Mesothelial cell of epicardium (in vitro differentiated cells): ENCODE measurements at regions not wholly inside any gene's neighbourhood (a gene's known extent, or its start where the extent isn't known, plus 50 kb on each side); places are given as distances from the start of the nearest gene placed in this dataset.
A peak's percentile ranks its signal among the peaks of the same experiment; 100 is the strongest.

Experiments used
- DNase-seq, 2 experiments: peaks; one replicate each; pipeline ENCODE4 v3.0.0; 2021; ENCODE audit warnings: low spot score in 2 of 2; ENCODE audit not compliant: unreplicated experiment in 2 of 2
- H3K27ac Mint-ChIP-seq: 2 replicates; pipeline ENCODE4 v1.8.0; 2021; ENCODE audit warnings: mixed read lengths
- H3K27me3 Mint-ChIP-seq: 2 replicates; pipeline ENCODE4 v1.8.0; 2021; ENCODE audit warnings: low read depth, mixed read lengths
- H3K36me3 Mint-ChIP-seq: 2 replicates; pipeline ENCODE4 v1.8.0; 2021; ENCODE audit warnings: mixed read lengths
- H3K4me1 Mint-ChIP-seq: 2 replicates; pipeline ENCODE4 v1.8.0; 2021; ENCODE audit warnings: mixed read lengths
- H3K4me3 Mint-ChIP-seq: 2 replicates; pipeline ENCODE4 v1.8.0; 2021; ENCODE audit warnings: mild to moderate bottlenecking, moderate library complexity, mixed read lengths
- H3K9me3 Mint-ChIP-seq: 2 replicates; pipeline ENCODE4 v1.8.0; 2021; ENCODE audit warnings: mixed read lengths
- TF ChIP-seq, protein P1 (sequence below): fragments of 200-600 bp; sonication (generic); IDR thresholded peaks from one replicate; pipeline ENCODE4 v1.5.0; 2021; ENCODE audit warnings: antibody characterized with exemption; ENCODE audit not compliant: unreplicated experiment

DNA sequence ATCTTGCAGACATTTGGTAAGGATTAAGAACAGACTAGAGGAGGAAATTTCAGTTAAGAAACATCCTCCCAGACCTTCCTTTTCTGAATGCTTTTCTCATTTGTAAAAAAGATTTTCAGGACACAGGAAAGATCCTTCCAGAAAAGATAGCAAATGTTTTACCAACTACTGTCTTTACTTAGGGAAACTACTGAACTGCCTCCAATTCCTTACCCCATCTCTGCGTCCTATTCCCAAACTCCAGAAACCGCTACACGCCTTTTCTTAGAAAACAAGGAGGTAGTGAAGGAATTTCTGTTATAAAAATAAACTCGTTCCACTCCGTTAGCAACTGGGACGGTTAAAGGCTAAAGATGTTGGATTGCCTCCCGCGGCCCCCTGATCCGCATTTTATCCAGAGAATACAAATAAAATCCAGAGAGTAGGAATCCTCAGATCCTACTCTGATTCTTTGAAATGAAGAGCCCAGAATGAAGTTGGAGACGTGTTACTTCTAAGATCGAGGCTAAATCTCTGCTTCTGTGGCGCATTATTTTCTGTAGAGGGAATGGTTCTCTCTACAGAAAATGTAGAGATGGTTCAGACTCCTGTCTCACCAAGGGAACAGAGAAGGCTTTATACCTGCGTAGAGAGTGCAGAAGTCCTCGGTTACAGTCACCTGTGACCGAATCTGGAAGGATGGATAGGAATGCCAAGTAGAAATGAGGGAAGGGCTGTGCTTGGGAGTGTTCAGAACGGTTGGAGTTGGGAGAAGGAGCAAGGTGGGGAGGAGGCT, 133.0 kb downstream of the GPX5 start:
- H3K4me1 Mint-ChIP-seq: peaks cover 8% of the 10 kb centered on the region
- no peaks in the 10 kb centered on the region for H3K9me3 Mint-ChIP-seq
- DNase-seq: no peak
- H3K36me3 Mint-ChIP-seq: no peaks in the 10 kb centered on the region
- H3K27me3 Mint-ChIP-seq: peaks cover 19% of the 10 kb centered on the region
- peak overlapping the region; percentile 85 for H3K4me3 Mint-ChIP-seq
- TF ChIP-seq, protein P1, sequence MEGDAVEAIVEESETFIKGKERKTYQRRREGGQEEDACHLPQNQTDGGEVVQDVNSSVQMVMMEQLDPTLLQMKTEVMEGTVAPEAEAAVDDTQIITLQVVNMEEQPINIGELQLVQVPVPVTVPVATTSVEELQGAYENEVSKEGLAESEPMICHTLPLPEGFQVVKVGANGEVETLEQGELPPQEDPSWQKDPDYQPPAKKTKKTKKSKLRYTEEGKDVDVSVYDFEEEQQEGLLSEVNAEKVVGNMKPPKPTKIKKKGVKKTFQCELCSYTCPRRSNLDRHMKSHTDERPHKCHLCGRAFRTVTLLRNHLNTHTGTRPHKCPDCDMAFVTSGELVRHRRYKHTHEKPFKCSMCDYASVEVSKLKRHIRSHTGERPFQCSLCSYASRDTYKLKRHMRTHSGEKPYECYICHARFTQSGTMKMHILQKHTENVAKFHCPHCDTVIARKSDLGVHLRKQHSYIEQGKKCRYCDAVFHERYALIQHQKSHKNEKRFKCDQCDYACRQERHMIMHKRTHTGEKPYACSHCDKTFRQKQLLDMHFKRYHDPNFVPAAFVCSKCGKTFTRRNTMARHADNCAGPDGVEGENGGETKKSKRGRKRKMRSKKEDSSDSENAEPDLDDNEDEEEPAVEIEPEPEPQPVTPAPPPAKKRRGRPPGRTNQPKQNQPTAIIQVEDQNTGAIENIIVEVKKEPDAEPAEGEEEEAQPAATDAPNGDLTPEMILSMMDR: no peak
- peak overlapping the region; percentile 89 for H3K27ac Mint-ChIP-seq

DNA sequence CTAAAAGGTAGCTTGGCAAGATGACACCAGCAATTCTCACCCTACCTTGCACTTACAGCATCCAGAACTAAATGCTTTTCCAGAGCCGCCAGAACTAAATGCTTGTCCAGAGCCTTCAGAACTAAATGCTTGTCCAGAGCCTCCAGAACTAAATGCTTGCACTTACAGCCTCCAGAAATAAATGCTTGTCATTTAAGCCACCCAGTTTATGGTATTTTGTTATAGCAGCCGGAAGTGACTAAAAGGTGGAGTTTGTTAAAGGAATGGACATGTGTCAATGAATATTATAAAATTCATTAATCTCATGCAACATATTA, 133.5 kb downstream of the GPX5 start:
- peak overlapping the region; percentile 89 for H3K27ac Mint-ChIP-seq
- H3K36me3 Mint-ChIP-seq: no peaks in the 10 kb centered on the region
- peaks cover 8% of the 10 kb centered on the region for H3K4me1 Mint-ChIP-seq
- H3K4me3 Mint-ChIP-seq: peak overlapping the region; percentile 85
- H3K9me3 Mint-ChIP-seq: no peaks in the 10 kb centered on the region
- peaks cover 19% of the 10 kb centered on the region for H3K27me3 Mint-ChIP-seq
- TF ChIP-seq, protein P1: no peak
- DNase-seq: no peak

DNA sequence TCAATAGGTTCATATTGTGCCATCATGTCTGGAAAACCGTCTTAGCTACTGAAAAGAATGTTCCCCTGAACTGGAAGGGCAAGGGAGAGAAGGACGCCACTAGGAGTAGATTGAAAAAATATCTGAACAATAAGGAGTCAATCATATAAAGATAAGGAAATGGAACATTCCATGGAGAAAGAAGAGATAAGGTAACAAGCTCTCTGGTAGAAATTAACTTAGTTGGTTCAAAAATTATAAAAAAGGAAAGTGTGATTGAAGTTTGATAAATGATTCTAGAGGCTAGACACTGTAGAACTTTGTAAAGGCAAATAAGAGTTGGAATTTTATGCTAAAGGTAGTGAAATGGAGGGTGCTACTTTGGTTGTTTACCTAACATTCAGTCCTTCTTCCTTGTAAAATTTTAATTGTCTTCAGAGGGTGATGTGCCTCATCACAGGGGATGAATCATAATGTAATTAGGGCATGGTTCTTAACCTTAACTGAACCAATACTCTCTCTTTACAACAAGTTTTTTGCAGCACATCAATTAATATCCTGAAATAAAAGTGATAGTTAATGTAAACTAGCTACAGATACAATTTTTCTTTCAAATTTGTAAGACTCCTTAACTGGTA, 135.5 kb downstream of the GPX5 start:
- Mint-ChIP-seq H3K27ac (no peak overlapping the region), H3K4me1 (peaks cover 8% of the 10 kb centered on the region), H3K27me3 (peaks cover 13% of the 10 kb centered on the region), H3K4me3 (no peak overlapping the region), H3K36me3 (no peaks in the 10 kb centered on the region), H3K9me3 (no peaks in the 10 kb centered on the region)
- DNase-seq: no peak
- TF ChIP-seq, protein P1: no peak

DNA sequence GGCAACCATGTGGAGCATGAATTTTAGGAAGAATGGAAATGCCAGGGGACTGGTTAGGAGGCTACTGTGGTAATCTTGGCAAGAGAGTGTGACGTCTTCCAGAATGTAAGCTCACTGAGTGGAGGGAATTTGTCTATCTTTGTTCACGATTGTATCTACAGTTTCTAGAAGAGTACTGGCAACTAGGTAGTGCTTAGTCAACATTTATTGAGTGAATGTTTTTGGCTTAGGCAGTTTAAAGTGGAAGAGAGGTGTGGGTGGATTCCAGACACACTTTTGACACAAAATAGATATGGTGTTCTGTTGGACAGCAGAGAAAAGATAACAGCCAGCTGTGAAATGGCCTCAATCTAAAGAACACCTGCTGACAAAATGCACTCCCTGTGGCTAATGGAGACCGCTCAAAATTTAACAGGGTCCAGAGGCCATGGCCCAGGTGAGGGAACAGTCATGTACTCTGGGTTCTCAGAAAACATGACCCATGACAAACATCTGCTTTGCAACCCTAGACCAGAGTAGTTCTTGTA, 139.3 kb downstream of the GPX5 start:
- DNase-seq: no peak
- Mint-ChIP-seq H3K4me3 (no peak overlapping the region), H3K9me3 (no peaks in the 10 kb centered on the region), H3K27me3 (peaks cover 2% of the 10 kb centered on the region), H3K36me3 (no peaks in the 10 kb centered on the region), H3K4me1 (no peaks in the 10 kb centered on the region), H3K27ac (no peak overlapping the region)
- TF ChIP-seq, protein P1: no peak

DNA sequence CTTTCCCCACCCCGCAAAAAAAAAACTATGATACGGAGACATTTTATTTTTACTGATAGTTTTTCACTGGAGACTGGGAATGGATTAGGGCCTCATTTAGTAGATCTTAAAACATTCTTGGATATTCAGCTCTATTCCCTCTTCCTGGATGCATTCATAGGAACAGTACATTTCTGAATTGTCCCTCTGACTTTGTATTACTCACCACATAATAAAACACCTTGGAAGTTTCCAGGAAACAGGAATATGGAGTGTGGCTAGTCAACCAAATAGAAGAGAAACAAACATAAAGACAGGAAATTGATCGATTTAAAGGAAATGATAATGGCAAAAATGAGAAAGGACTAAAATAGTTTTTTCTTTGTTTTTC, 147.7 kb downstream of the GPX5 start:
- H3K27me3 Mint-ChIP-seq: peaks cover 17% of the 10 kb centered on the region
- no peak for DNase-seq
- H3K4me3 Mint-ChIP-seq: peak overlapping the region; percentile 76
- H3K36me3 Mint-ChIP-seq: no peaks in the 10 kb centered on the region
- TF ChIP-seq, protein P1: no peak
- peaks cover 4% of the 10 kb centered on the region for H3K4me1 Mint-ChIP-seq
- no peak overlapping the region for H3K27ac Mint-ChIP-seq
- H3K9me3 Mint-ChIP-seq: no peaks in the 10 kb centered on the region
